ENCODE measurements at regions not wholly inside any gene's neighbourhood (a gene's known extent, or its start where the extent isn't known, plus 50 kb on each side); places are given as distances from the start of the nearest gene placed in this dataset.

GRCh38 chr1:191889623-191890003 is 268.6 kb upstream of the RGS18 start:
- TF ChIP-seq FOXA1 (IDR thresholded peaks at IDR 0.05), result no peak
- TF ChIP-seq HDGF (IDR thresholded peaks at IDR 0.05; ENCODE audit: borderline replicate concordance), result no peak
- no peak for TF ChIP-seq SP1 (IDR thresholded peaks at IDR 0.05)
- TF ChIP-seq ELF4 (IDR thresholded peaks at IDR 0.05), result no peak
- no peak for TF ChIP-seq FOXM1 (IDR thresholded peaks at IDR 0.05; ENCODE audit: borderline replicate concordance)
- TF ChIP-seq SUZ12 (IDR thresholded peaks at IDR 0.05), result no peak
- TF ChIP-seq TARDBP (IDR thresholded peaks at IDR 0.05), result no peak
- TF ChIP-seq NFRKB (IDR thresholded peaks at IDR 0.05), result no peak
- no peak for TF ChIP-seq ARNT (IDR thresholded peaks at IDR 0.05)
- no peak for TF ChIP-seq L3MBTL2 (conservative IDR thresholded peaks at IDR 0.05)
- no peak for TF ChIP-seq FOXK2 (IDR thresholded peaks at IDR 0.05)
- TF ChIP-seq CTBP1 (IDR thresholded peaks at IDR 0.05; ENCODE audit: borderline replicate concordance), result no peak
- TF ChIP-seq LEF1 (IDR thresholded peaks at IDR 0.05; ENCODE audit: borderline replicate concordance), result no peak
